HL-60 (cell line): ENCODE measurements at regions not wholly inside any gene's neighbourhood (a gene's known extent, or its start where the extent isn't known, plus 50 kb on each side); places are given as distances from the start of the nearest gene placed in this dataset.

Source experiments
- POLR2AphosphoS5 ChIP-seq: IDR thresholded peaks from 2 replicates; pipeline ENCODE4 v1.6.1; 2012; ENCODE audit warnings: low read depth
- TF ChIP-seq, protein P1 (sequence below): IDR thresholded peaks from one replicate; pipeline ENCODE4 v1.5.1; 2011; ENCODE audit warnings: low read length, control low read depth, inconsistent platforms; ENCODE audit not compliant: insufficient read depth

- TF ChIP-seq, protein P1, sequence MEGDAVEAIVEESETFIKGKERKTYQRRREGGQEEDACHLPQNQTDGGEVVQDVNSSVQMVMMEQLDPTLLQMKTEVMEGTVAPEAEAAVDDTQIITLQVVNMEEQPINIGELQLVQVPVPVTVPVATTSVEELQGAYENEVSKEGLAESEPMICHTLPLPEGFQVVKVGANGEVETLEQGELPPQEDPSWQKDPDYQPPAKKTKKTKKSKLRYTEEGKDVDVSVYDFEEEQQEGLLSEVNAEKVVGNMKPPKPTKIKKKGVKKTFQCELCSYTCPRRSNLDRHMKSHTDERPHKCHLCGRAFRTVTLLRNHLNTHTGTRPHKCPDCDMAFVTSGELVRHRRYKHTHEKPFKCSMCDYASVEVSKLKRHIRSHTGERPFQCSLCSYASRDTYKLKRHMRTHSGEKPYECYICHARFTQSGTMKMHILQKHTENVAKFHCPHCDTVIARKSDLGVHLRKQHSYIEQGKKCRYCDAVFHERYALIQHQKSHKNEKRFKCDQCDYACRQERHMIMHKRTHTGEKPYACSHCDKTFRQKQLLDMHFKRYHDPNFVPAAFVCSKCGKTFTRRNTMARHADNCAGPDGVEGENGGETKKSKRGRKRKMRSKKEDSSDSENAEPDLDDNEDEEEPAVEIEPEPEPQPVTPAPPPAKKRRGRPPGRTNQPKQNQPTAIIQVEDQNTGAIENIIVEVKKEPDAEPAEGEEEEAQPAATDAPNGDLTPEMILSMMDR: no peak
- TF ChIP-seq POLR2AphosphoS5: no peak
Measured at GRCh38 chr11:134850566-134850965, 438.5 kb upstream of the B3GAT1 start.
